Lower leg skin (tissue), 4 donors: ENCODE measurements at regions not wholly inside any gene's neighbourhood (a gene's known extent, or its start where the extent isn't known, plus 50 kb on each side); places are given as distances from the start of the nearest gene placed in this dataset.

Experiments
- DNase-seq, 2 donors: peaks; one replicate each; pipeline ENCODE4 v3.0.0-alpha.2; 2019; ENCODE audit warnings: low spot score in 2 of 2
- H3K4me3 ChIP-seq: fragments of 200-600 bp; sonication (generic); 2 replicates; pipeline ENCODE4 v1.5.1; 2017; ENCODE audit warnings: mild to moderate bottlenecking, low read depth; ENCODE audit not compliant: poor library complexity, severe bottlenecking
- CTCF ChIP-seq, 3 donors: fragments of 450-650 bp; IDR thresholded peaks; one replicate each; pipeline ENCODE4 v1.5.1; 2016; ENCODE audit warnings: antibody characterized with exemption in 3 of 3, mild to moderate bottlenecking in 3 of 3, moderate library complexity in 2 of 3
- POLR2A ChIP-seq, 2 donors: fragments of 450-650 bp; IDR thresholded peaks; one replicate each; pipeline ENCODE4 v1.6.1; 2016 to 2017; ENCODE audit warnings: antibody characterized with exemption in 2 of 2, mild to moderate bottlenecking in 1 of 2, moderate library complexity in 1 of 2
- WGBS, 2 donors: methylation state at CpG; one replicate each; pipeline ENCODE4 v1.1.5; 2018; 5-methylcytosine and 5-hydroxymethylcytosine counted together
- intact Hi-C: fragments of 100-400 bp; cut with DNase I; formaldehyde crosslinking; loops from one replicate; pipeline ENCODE4 v1.15.0; 2023; ENCODE audit warnings: low total_unique reads

GRCh38 chr12:91983935-91984334 lies 161.7 kb downstream of the BTG1 start:
- 79 to 84% methylated on average over 3 of the region's 3 CpGs for WGBS, 2 donors
- intact Hi-C loops, result no loop called here
- H3K4me3 ChIP-seq, result no peak overlapping the region
- TF ChIP-seq POLR2A (IDR thresholded peaks at IDR 0.05), result no peak
- no peak for DNase-seq

DNA sequence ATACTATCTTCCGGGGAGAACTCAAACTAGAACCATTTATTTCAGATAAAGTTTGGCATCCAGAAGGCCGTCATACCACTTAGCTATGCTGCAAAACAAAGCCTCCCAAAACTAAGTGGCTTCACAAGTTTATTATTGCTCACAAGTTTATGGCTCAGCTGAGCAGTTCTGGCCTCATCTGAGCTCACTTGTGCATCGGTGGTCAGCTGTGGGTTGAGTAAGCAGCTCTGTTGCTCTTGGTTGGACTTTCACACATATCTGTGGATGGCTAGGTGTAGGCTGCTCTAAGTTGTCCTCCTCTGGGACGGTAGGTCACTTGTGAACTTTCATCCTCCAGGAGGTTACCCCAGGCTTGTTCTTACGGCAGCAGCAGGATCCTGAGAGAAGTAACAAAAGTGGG lies 162.7 kb downstream of the BTG1 start:
- intact Hi-C loops, result no loop called here
- DNase-seq, result no peak
- TF ChIP-seq CTCF (IDR thresholded peaks at IDR 0.05) (no peak), POLR2A (IDR thresholded peaks at IDR 0.05) (no peak)
- 86% methylated on average over 5 of the region's 5 CpGs for WGBS, 2 donors
- H3K4me3 ChIP-seq, result no peak overlapping the region

DNA sequence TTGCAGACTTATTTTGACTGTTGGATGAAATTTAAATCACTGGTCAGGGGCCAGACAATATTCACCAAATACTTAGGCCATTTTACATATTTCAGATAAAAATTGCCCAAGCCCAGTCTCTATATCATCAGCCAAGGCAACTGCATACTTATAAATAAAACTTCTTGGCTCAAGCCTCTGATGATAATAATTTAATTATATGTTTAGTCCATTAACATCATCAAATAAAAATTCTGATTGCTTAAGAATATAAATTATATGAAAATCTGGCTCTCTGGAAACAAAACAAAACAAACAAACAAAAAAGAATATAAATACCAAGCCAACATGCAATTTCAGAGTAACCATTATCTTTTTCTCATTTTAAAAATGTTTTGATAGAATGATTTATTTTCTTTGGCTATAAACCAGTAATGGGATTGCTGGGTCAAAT lies 165.2 kb downstream of the BTG1 start:
- TF ChIP-seq POLR2A (IDR thresholded peaks at IDR 0.05) (no peak), CTCF (IDR thresholded peaks at IDR 0.05) (no peak)
- intact Hi-C loops, result no loop called here

GRCh38 chr12:91978143-91978542 lies 167.5 kb downstream of the BTG1 start:
- 55 to 73% methylated on average over 2 of the region's 2 CpGs for WGBS, 2 donors
- TF ChIP-seq POLR2A (IDR thresholded peaks at IDR 0.05), result no peak
- H3K4me3 ChIP-seq, result no peak overlapping the region
- intact Hi-C loops, result no loop called here
- DNase-seq, result no peak

More for the DNA sequence above, 165.2 kb downstream of the BTG1 start:
- DNase-seq, result no peak
- H3K4me3 ChIP-seq, result no peak overlapping the region

DNA sequence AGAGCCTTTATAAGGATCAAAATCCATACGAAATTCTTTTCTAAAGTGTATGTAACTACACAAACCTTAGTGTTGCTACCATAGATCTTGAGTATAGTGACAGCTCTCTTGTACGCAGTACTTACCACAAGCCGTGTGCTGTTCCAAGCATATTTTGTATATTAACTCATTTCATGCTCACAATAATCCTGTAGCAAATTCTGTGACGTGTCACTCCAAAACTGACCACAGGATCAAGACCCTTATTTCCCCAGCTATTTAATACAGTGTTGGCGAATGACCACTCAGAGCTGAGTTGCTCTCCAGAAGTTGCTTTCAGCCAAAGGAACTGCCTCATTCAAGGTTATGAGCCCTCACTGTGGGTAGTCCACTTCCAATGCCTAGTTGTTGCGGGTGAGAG lies 169.8 kb downstream of the BTG1 start:
- 97 to 98% methylated on average over 6 of the region's 6 CpGs for WGBS, 2 donors
- TF ChIP-seq POLR2A (IDR thresholded peaks at IDR 0.05) (no peak), CTCF (IDR thresholded peaks at IDR 0.05) (no peak)
- H3K4me3 ChIP-seq, result no peak overlapping the region
- DNase-seq, result no peak
- intact Hi-C loops, result no loop called here

DNA sequence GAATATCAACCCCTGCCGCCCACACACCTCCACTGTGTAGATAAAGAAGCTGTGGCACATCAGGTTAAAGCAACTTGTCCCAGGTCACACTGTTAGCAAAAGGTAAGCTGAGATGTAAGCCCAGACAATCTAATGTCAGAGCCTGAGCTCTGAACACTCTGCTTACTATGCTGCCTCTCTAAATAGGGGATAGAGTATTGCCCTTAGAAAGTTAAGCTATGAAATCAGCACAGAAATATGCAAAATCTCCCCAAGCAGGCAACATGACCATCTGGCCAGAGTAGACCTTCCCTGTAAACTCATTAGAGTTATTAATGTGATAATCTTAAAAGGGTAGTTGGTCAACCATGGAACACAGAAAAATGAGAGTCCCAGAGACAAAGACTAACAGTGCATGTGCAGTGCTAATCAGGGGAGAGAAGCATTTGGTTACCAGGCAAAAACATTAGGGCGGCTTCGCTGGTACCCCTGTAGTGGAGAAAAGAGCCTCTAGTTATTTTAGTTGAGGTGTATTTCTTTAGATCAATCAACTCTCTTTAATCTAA lies 171.0 kb downstream of the BTG1 start:
- no peak for DNase-seq
- WGBS, 2 donors, result 96 to 99% methylated on average over 3 of the region's 3 CpGs
- intact Hi-C loops, result no loop called here
- no peak overlapping the region for H3K4me3 ChIP-seq
- no peak for TF ChIP-seq CTCF (IDR thresholded peaks at IDR 0.05)
- no peak for TF ChIP-seq POLR2A (IDR thresholded peaks at IDR 0.05)

DNA sequence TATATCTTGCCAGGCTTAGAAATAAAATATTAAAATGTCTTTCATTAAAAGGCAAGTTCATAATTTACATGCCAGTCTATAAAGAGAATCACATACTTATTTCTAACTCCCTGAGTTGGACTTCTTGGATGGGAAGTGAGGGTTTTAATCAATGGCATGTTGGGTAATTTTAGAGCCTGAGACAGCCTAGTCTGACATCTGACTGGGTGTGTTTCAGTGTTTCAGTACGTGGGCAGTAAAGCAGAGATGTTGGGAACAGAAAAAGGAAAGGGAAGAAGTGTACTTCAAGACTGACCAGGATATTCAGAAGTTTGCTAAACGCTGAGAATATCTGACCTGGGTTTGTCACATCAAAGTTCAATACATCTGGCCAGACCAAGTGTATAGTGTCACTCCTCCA lies 171.8 kb downstream of the BTG1 start:
- H3K4me3 ChIP-seq, result no peak overlapping the region
- intact Hi-C loops, result no loop called here
- WGBS, 2 donors, result 66 to 77% methylated on average over 2 of the region's 2 CpGs
- TF ChIP-seq POLR2A (IDR thresholded peaks at IDR 0.05), result no peak
- no peak for TF ChIP-seq CTCF (IDR thresholded peaks at IDR 0.05)
- DNase-seq, result no peak
